T-helper 2 cell (primary cell): ENCODE measurements at regions not wholly inside any gene's neighbourhood (a gene's known extent, or its start where the extent isn't known, plus 50 kb on each side); places are given as distances from the start of the nearest gene placed in this dataset.
"Not testable (repeated sequence)": the region's sequence is repeated elsewhere in the genome, so short reads cannot be mapped to it uniquely, and the experiment has no call there.

Experiments
- DNase-seq, 5 experiments: peaks; one replicate each; pipeline versions ENCODE4 v3.0.0 to v3.0.0-alpha.2; 2012 to 2022

- not testable (repeated sequence) for DNase-seq
Observed at GRCh38 chrY:10958122-10958521, 1430.4 kb downstream of the TSPY10 start.

GRCh38 chrY:10973422-10973821 lies 1445.7 kb downstream of the TSPY10 start:
- DNase-seq: no peak

- DNase-seq: no peak
Observed at GRCh38 chrY:10986655-10987054, 1459.0 kb downstream of the TSPY10 start.

- DNase-seq: no peak
Observed at GRCh38 chrY:10987626-10988025, 1459.9 kb downstream of the TSPY10 start.

DNA sequence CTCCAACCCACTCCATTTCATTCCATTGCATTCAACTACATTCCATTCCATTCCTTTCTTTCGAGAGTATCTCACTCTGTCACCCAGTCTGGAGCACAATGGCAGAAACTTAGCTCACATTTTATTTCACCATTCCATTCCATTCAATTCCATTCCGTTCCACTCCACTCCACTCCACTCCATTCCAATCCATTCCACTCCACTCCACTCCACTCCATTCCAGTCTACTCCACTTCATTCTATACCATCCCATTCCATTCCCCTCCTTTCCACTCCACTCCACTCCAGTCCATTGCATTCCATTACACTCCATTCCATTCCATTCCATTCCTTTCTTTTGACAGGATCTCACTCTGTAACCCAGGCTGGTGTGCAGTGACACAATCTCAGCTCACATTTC lies 1466.3 kb downstream of the TSPY10 start:
- no peak for DNase-seq

DNA sequence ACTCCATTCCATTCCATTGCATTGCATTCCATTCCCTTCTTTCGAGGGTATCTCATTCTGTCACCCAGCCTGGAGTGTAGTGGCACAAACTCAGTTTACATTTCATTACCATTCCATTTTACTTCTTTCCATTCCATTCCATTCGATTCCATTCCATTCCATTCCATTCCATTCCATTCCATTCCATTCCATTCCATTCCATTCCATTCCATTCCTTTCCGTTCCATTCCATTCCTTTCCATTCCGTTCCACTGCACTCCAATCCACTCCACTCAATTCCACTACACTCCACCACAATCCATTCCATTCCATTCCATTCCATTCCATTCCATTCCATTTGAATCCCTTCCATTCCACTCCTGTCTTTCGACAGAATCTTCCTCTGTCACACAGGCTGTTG lies 1472.0 kb downstream of the TSPY10 start:
- not testable (repeated sequence) for DNase-seq

GRCh38 chrY:11014229-11014628 lies 1486.5 kb downstream of the TSPY10 start:
- DNase-seq: not testable (repeated sequence)

GRCh38 chrY:11022734-11023133 lies 1495.1 kb downstream of the TSPY10 start:
- DNase-seq: no peak

- no peak for DNase-seq
Observed at GRCh38 chrY:11044234-11044883, 1516.7 kb downstream of the TSPY10 start.

GRCh38 chrY:11063486-11063885 lies 1535.8 kb downstream of the TSPY10 start:
- DNase-seq: no peak

- no peak for DNase-seq
Observed at GRCh38 chrY:11063960-11064359, 1536.3 kb downstream of the TSPY10 start.

DNA sequence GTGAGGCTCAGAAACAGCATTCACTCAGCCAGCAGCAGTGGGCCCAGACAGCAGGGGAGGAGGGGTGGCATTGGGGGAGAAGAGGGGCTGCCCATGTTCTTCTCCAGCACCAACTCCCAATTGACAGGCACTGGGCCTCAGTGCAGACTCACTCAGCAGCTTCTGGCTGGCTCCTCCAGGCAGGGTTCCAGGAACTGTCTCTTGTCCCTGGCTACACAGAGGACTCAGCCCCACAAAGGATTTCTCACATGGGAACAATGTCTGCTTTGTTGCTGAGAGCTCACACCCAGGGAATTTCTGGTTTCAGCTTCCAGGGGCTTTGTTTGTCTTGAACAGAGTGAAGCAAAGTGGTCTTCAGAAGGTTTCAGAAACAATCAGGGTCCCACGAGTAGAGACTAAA lies 1536.7 kb downstream of the TSPY10 start:
- no peak for DNase-seq

- DNase-seq: no peak
Observed at GRCh38 chrY:11069271-11069670, 1541.6 kb downstream of the TSPY10 start.

- DNase-seq: no peak
Observed at GRCh38 chrY:11070250-11071113, 1542.8 kb downstream of the TSPY10 start.

DNA sequence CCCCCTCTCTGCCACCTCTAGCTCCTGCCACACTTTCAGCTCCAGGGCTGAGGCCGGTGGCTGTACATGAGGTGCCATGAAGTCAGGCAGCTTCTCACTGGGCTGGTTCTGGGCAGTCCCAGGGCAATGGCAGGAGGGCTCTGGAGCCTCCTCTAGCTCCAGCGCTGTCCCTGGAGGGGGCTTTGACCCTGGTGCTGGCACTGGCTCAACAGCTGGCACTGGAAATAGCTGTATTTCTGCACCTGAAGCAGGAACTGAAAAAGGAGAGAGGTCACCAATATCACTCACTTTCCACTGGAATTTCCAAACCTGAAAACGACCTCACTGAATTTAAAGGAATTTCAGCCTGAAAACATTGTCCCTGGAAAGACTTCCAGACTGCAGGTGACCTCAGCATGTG lies 1558.1 kb downstream of the TSPY10 start:
- not testable (repeated sequence) for DNase-seq

DNA sequence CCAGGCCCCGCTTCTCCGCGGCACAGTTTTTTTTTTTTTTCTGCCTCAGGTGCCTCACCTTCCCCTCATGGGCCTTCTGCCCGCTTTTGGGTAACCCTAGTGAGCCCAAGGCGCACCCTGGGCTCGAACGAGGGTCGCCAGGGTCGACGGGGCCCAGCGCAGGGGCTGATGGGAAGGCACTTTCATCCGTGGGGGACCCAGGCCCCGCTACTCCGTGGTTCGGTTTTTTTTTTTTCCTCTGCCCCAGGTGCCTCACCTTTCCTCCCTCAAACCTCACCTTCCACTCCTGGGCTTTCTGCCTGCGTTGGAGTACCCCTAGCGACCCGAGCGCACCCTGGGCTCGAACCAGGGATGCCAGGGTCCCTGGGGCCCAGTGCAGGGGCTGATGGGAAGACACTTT lies 1569.8 kb downstream of the TSPY10 start:
- not testable (repeated sequence) for DNase-seq

DNA sequence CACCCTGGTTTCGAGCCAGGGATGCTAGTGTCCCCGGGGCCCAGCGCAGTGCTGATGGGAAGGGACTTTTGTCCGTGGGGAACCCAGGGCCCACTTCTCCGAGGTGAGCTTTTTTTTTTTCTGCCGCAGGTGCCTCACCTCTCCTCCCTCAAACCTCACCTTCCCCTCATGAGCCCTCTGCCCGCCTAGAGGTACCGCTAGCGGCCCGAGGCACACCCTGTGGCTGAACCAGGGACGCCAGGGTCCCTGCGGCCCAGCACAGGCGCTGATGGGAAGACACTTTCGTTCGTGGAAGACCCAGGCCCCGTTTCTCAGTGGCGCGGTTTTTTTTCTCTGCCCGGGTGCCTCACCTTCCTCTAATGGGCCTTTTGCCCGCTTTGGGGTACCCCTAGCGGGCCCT lies 1570.7 kb downstream of the TSPY10 start:
- DNase-seq: not testable (repeated sequence)

DNA sequence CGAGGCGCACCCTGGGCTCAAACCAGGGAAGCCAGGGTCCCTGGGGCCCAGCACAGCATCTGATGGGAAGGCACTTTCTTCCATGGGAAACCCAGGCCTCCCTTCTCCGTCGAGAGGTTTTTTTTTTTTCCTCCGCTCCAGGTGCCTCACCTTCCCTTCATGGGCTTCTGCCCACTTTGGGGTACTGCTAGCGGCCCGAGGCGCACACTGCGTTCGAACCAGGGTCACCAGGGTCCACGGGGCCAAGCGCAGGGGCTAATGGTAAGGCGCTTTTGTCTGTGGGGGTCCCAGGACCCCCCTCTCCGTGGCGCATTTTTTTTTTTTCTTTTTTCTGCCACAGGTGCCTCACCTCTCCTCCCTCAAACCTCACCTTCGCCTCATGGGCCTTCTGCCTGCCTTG lies 1571.3 kb downstream of the TSPY10 start:
- no peak for DNase-seq

DNA sequence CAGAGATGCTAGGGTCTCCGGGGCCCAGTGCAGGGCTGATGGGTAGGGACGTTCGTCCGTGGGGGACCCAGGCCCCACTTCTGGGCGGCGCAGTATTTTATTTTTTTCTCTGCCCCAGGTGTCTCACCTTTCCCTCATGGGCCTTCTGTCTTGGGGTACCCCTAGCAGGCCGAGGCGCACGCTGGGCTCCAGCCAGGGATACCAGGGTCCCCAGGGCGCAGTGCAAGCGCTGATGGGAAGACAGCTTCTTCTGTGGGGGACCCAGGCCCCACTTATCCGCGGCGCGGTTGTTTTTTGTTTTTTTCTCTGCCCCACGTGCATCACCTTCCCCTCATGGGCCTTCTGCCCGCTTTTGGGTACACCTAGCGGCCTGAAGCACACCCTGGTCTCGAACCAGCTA lies 1572.8 kb downstream of the TSPY10 start:
- DNase-seq: not testable (repeated sequence)

DNA sequence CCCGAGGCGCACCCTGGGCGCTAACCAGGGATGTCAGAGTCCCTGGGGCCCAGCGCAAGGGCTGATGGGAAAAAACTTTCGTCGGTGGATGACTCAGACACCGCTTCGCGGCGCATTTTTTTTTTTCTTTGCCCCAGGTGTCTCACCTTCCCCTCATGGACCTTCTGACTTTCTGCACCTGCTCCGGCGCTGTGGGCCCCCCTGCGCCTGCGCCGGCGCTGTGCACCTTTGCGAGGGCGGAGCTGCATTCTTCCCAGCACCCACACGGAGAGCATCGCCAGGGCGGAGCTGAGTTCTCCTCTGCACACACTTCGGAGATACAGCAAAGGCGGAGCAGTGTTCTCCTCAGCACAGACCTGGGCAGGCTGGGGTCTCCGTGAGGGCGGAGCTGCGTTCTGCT lies 1575.3 kb downstream of the TSPY10 start:
- not testable (repeated sequence) for DNase-seq

DNA sequence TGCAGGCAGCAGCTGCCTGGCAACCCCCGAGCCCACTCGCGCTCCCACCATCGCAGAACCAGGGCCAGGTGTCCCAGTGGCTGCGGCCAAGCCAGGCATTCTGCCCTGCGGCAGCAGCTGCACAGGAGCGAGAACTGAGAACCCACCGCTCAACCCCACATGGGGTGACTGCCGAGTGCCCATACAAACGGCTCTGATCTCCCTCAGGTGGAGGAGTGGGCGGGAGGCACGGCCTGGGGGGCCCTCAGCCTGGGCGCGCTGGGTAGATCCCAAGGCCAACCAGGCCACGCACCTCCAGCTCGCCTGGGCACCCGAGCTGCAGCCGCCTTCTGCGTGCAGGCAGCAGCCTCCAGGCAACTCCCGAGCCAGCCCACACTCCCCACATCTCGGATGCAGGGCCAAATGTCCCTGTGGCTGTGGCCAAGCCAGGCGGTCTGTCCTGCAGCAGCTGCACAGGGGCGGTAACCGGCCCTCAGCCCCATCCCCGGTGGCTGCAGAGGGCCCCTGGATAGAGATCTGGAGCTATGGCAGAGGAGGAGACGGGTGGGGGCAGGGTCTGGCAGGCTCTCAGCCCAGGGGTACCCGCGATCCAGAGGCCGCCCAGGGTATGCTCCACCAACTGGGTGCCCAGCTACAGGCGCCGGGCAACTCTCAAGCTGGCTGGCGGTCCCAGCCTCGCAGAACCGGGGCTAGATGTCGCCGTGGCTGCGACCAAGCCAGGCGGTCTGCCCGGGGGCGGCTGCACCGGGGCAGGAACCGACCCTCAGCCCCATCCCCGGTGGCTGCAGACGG lies 1579.6 kb downstream of the TSPY10 start:
- not testable (repeated sequence) for DNase-seq

DNA sequence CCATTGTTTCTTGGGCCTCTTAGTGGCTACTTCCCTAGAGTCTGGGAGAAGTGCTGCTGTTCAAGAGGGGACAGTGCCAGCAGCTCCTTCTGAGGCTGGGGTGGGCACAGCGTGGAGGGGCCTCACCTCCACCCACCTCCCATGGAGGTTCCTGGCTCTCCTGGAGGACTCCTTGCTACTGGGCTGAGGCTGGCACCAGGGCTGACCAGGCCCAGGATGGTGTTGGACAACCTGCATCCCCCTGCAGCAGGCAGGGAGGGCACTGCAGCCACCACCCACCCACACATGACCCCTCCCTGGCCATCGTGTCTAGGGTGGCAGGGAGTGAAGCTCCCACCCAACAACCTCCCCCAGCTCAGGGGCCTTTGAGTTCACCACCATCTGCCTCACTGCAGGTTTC lies 1549.3 kb upstream of the USP9Y start:
- not testable (repeated sequence) for DNase-seq

DNA sequence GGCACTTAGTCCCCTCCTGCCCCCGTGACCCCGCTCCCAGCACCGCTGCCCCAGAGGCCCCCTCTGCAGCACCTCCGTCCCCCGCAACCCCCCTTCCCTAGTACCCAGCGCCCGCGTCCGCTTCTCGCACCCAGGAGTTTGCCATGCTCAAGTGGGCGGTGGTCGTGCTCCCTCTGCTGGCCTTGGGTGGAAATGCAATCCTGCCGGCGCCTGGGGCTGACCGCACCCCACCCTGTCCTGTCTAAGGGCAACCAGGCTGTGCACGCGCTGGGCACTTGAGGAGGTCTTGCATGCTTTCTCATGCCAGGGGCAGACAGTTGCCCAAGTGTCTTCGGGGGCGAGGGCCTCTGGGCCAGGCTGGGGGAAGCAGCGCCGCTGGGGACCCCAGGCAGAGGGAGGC lies 1544.9 kb upstream of the USP9Y start:
- DNase-seq: not testable (repeated sequence)
